GM21825 (cell line): ENCODE measurements at regions not wholly inside any gene's neighbourhood (a gene's known extent, or its start where the extent isn't known, plus 50 kb on each side); places are given as distances from the start of the nearest gene placed in this dataset.

Experiments used
- ATAC-seq: cut with Tn5 transposase; IDR thresholded peaks from one replicate; pipeline ENCODE4 v1.9.1; 2021; ENCODE audit warnings: mild to moderate bottlenecking, moderate library complexity; ENCODE audit not compliant: unreplicated experiment

DNA sequence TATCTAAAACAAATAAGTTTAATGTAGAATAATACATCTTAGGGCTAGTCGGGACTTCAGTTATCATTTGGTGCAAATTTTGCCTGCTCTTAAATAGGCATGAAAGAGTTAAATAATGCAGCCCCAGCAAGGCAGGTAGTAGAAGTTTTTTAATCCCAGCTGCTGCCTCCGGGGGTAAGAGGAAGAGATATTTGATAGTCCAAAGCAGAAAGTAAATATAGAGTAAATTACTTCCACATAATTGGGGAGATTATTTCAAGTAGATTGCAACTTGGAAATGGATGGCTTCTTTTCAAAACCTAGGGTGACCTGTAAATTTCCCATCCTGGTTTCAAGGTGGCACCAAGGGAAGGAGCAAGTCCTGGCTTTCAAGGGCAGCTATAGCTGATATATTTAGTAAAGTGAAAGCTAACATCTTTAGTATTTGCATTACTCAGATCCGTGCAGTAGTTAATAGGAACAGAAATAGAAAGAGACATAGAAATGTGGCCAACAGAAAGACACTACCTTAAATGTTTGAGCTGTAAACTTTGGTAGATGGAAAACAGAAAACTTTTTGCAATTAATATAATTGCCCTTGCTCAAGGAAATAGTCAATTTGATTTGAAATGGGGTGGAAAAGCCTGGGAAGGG is 109.1 kb downstream of the LMO4 start:
- ATAC-seq = peak; percentile 78

DNA sequence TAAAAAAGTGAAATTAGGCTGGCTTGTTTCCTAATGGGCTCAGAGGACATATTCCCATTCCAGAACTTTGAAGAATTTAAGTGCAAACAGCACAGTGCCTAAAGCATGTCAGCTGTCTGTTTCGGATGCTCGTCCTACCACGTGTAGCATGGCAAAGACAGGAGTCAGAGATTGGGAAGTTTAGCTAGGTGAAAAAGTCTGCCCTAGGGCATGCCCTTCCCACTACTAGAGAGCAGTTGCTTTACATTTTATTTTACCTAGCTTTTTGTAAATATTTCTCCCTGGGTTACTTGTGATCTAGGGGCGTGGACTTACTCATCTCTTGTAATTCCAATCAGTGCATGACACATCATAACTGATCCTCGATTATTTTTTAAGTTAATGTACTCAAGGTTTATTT is 111.1 kb downstream of the LMO4 start:
- no peak for ATAC-seq

DNA sequence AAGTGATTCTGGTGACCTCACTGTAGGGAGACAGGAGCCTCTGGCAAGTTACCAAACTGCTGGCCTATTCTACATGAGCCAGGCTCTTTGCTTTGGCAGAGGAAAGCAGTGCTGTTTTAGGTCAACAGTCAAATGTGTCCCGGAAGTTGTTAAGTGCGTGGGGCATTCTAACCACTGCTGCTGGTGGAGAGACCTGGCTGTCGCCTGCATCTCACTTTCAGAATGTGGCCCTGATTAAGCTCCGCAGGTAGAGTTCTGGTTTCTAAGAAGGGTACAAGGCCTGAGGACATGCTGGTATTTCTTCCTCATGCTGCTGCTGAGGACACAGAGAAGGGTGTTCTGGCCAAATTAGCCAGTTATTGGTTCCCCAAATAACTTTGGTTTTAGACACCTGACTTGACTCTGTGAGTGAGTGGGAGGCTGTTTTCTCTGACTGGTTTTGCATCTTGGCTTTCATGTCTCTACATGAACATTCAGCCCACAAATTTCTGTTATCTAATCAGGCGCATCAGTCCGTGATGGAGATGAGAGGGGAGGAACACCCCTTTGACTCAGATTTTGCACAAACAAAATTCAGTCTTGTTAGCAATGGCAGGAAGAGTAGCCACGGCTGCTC is 120.8 kb downstream of the LMO4 start:
- ATAC-seq = peak; percentile 87

DNA sequence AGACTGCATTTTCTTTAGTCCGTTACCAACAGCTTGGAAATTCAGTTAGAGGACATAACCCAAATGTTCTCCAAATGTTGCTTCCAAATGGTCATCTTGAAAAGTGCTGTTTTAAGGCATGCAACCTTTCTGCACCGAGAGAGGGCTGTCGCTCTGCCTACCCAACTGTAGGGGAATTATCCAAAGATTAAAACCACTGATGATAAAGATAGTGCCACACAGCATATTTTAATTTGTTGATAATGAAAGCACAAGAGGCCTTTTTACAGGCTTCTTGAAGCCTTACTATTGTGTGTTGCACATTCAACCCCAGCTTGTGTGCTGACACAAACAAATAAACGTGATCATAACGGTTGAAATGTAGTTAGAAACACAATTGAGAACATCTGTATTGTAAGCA is 121.5 kb downstream of the LMO4 start:
- no peak for ATAC-seq

GRCh38 chr1:87450615-87451209 is 122.0 kb downstream of the LMO4 start:
- no peak for ATAC-seq

DNA sequence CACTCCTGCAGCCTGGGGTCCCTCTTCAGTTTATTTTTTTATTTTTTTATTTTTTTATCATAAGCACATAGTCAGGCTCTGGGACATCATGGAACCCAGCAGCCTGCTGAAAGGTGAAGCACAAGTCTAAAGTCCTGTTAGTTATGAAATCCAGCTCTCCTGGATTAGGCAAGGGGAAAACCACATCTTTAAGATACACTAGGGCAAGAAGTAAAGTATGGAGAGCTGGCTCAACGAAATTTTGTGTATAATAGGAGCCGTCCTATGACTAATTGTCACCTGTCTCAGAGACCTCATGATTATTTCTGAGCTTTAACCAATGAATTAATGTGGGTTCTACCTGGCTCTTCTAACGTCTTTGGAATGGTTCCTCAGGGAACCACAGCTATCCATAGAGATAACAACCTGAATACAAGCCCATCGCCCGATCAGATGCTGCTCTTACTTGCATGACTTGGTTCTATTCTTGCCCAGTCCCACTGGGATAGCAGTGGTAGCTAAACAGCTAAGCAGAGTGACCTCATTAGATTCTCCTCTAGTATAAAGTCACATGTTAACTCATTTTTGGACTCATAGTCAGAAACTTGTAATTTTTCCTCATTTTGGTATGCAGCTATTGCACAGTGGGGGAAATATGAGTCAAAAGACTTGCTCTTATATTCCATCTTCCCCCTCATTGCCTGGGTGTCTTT is 122.7 kb downstream of the LMO4 start:
- ATAC-seq = no peak

GRCh38 chr1:87452648-87453047 is 124.0 kb downstream of the LMO4 start:
- no peak for ATAC-seq

DNA sequence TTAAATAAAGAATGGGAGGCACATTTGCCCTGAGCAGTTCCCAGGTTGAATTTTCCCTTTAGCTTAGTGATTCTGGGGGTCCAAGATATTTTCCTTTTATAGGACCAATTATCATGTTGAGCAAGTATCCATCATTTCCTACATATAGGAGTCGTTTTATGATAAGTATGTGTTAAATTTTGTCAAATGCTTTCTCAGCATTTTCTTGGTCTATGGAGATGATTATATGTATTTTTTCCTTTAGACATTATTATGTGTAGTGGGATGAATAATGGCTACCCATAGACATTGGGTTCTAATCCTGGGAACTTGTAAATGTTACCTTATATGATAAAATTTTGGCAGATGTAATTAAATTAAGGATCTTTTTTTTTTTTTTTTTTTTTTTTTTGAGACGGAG is 128.7 kb downstream of the LMO4 start:
- no peak for ATAC-seq

GRCh38 chr1:87462894-87463293 is 134.2 kb downstream of the LMO4 start:
- no peak for ATAC-seq

GRCh38 chr1:87464022-87464490 is 135.4 kb downstream of the LMO4 start:
- peak; percentile 72 for ATAC-seq

- no peak for ATAC-seq
Measured at GRCh38 chr1:87466621-87467020, 137.9 kb downstream of the LMO4 start.

DNA sequence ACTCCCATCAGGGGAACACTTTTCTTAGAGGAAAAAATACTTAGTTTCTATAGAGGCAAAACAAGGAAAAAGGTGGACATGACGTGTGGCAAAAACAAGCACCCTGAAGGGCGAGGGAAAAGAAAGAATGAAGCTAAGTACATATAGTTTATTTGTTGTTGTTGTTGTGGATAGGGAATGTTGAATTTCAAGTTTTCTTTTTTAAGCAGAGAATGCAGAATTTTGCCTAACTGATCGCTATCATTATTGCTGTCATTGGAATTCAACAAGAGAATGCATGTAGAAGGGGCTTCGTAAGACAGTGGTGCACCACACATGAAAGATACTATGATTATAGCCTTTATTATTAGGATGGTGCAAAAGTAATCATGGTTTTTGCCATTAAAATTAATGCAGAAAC is 144.0 kb downstream of the LMO4 start:
- ATAC-seq = no peak

DNA sequence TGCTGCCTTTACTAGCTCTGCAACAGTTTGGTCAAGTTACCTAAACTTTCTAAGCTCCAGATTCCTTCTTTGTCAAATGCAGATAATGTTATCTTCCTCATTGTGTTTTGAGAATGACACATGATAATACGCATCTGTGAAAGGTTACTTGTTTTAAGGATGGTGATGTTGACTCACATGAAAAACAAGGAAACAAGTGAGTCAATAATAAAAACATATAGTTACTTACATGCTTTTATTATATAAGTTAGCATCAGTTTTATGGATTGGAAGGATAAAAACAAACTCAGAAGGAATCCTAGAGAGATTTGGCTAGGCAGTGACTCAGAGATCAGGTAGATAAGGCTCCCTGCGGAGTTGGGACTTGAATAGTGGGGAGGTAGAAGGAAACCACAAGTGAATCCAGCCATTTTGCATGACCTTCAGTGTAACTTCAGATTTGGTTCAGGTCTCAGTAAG is 144.6 kb downstream of the LMO4 start:
- ATAC-seq = no peak

GRCh38 chr1:87474098-87474497 is 145.4 kb downstream of the LMO4 start:
- no peak for ATAC-seq

DNA sequence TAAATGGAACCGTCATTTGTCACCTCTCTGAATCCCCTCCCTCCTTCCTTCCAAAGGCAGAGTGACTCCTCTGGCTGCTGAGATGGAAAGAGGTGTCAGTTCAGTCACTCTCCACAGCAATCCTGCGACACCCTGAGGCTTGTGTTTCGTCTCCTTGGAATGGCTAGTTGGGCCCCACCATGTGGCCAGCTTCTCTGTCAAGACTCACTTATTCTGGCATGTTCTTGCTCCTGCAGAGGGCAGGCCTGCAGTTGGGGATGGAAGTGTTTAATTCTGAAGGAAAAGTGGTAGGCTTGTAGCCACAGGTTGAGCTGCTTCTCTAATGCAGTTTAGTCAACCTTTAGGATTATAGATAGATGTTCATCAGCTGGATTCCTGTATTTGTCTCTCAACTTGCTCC is 149.6 kb downstream of the LMO4 start:
- no peak for ATAC-seq

GRCh38 chr1:87495147-87495546 is 166.5 kb downstream of the LMO4 start:
- ATAC-seq = no peak

DNA sequence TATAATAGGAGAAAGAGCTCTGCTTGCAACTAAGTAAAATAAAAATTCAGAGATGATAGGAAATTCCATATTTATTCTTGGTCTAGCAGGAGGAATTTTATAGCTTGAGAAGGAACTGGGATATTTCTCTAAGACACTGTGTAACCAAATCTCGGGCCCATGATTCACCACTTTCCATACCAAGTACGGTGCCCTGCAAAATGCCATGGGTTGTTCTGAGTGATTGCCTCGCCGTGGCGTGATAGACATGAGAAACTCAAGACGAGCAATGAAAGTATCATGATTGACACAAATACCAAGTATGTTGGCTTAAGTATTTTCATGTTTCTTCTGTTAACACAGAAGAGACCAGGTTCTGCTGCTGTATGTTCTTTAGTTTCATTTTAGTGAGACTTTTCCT is 167.2 kb downstream of the LMO4 start:
- no peak for ATAC-seq

- no peak for ATAC-seq
Measured at GRCh38 chr1:87497380-87498203, 168.9 kb downstream of the LMO4 start.

GRCh38 chr1:87501738-87502137 is 173.1 kb downstream of the LMO4 start:
- no peak for ATAC-seq

DNA sequence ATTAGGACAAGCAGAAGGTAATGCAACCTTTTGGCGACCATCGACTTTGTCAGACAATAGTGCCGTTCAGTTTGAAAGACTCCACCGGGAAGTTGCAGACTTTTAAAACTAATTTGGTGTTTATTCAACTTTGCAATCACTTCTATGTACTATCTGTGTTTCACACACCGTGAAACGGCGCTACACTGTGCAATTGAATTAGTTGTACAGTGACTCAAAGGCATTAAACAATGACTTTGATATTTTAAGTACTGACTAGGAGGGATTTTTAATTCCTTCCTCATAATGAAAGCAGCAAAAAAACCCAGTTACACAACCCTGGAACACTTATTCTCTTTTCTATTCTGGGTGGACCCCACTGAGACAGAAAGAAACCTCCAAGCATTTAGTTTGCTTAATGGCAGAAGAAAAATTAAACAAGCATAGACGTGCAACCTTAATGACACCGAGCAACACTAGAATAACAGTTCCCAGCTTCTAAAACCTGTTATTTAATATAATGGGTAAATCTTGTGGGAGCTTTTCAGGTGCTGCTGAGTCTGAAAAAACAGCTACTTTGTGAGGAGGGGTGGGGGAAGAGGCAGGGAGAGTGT is 176.8 kb downstream of the LMO4 start:
- no peak for ATAC-seq

- ATAC-seq = no peak
Measured at GRCh38 chr1:87506147-87506546, 177.5 kb downstream of the LMO4 start.
